GM23338 (cell line): ENCODE measurements at regions not wholly inside any gene's neighbourhood (a gene's known extent, or its start where the extent isn't known, plus 50 kb on each side); places are given as distances from the start of the nearest gene placed in this dataset.

Source experiments
- ATAC-seq: fragments of 200-7000 bp; cut with Tn5 transposase; 3 replicates; pipeline ENCODE4 v1.9.1; 2020
- DNase-seq: peaks from one replicate; pipeline ENCODE4 v3.0.0-alpha.2; 2015; ENCODE audit warnings: low spot score
- H2AFZ ChIP-seq: fragments of 200-600 bp; sonication (generic); 2 replicates; pipeline ENCODE4 v1.8.0; 2016; ENCODE audit warnings: antibody characterized with exemption, mild to moderate bottlenecking, moderate library complexity
- H3F3A ChIP-seq: fragments of 200-600 bp; sonication (generic); replicated peaks from 2 replicates; pipeline ENCODE4 v1.8.0; 2017; ENCODE audit warnings: antibody characterized with exemption, mixed run types, low read depth
- H3K27ac ChIP-seq: fragments of 200-600 bp; sonication (generic); 2 replicates; pipeline ENCODE4 v1.6.1; 2016; ENCODE audit warnings: low read depth
- H3K27me3 ChIP-seq: fragments of 200-600 bp; sonication (generic); 2 replicates; pipeline ENCODE4 v1.8.0; 2016; ENCODE audit warnings: mild to moderate bottlenecking, mixed run types, moderate library complexity; ENCODE audit not compliant: insufficient read depth
- H3K36me3 ChIP-seq: fragments of 200-600 bp; sonication (generic); 2 replicates; pipeline ENCODE4 v1.8.0; 2016; ENCODE audit warnings: mild to moderate bottlenecking; ENCODE audit not compliant: insufficient read depth
- H3K4me1 ChIP-seq: fragments of 200-600 bp; sonication (generic); 2 replicates; pipeline ENCODE4 v1.8.0; 2016; ENCODE audit warnings: mild to moderate bottlenecking, moderate library complexity; ENCODE audit not compliant: insufficient read depth
- H3K4me2 ChIP-seq: fragments of 200-600 bp; sonication (generic); 2 replicates; pipeline ENCODE4 v1.7.1; 2017; ENCODE audit warnings: mixed run types
- H3K4me3 ChIP-seq: fragments of 200-600 bp; sonication (generic); 2 replicates; pipeline ENCODE4 v1.6.1; 2016; ENCODE audit warnings: mixed run types
- H3K79me2 ChIP-seq: fragments of 200-600 bp; sonication (generic); replicated peaks from 2 replicates; pipeline ENCODE4 v1.8.0; 2017; ENCODE audit warnings: mild to moderate bottlenecking; ENCODE audit not compliant: insufficient read depth
- H3K9me2 ChIP-seq: fragments of 200-600 bp; sonication (generic); 2 replicates; pipeline ENCODE4 v1.8.0; 2017; ENCODE audit not compliant: insufficient read depth
- H4K20me1 ChIP-seq: fragments of 200-600 bp; sonication (generic); replicated peaks from 2 replicates; pipeline ENCODE4 v1.8.0; 2017; ENCODE audit warnings: mild to moderate bottlenecking; ENCODE audit not compliant: insufficient read depth
- H3K27ac Mint-ChIP-seq: 2 replicates; pipeline ENCODE4 v1.8.0; 2020; ENCODE audit warnings: inconsistent platforms, mild to moderate bottlenecking, moderate library complexity, mixed read lengths
- H3K27me3 Mint-ChIP-seq: 3 replicates; pipeline ENCODE4 v1.8.0; 2022; ENCODE audit warnings: low read depth, mild to moderate bottlenecking, moderate library complexity, mixed read lengths, inconsistent platforms; ENCODE audit not compliant: insufficient read depth, poor library complexity
- H3K36me3 Mint-ChIP-seq: 3 replicates; pipeline ENCODE4 v1.8.0; 2021; ENCODE audit warnings: low read depth, mild to moderate bottlenecking, inconsistent platforms, moderate library complexity, mixed read lengths
- H3K4me1 Mint-ChIP-seq: 3 replicates; pipeline ENCODE4 v1.8.0; 2020; ENCODE audit warnings: mild to moderate bottlenecking, inconsistent platforms, mixed read lengths
- H3K4me3 Mint-ChIP-seq: 3 replicates; pipeline ENCODE4 v1.8.0; 2021; ENCODE audit warnings: moderate library complexity, mild to moderate bottlenecking, inconsistent platforms, mixed read lengths
- H3K9me3 Mint-ChIP-seq: 3 replicates; pipeline ENCODE4 v1.8.0; 2020; ENCODE audit warnings: moderate library complexity, mild to moderate bottlenecking, inconsistent platforms, mixed read lengths
- CTCF ChIP-seq, 2 experiments: fragments of 200-600 bp in 1 of 2; sonication (generic) in 1 of 2; conservative IDR thresholded peaks; 2 replicates each; pipeline versions ENCODE4 v1.5.1 to v1.6.1; 2016 to 2017; ENCODE audit warnings: antibody characterized with exemption in 2 of 2, low read depth in 2 of 2, mild to moderate bottlenecking in 2 of 2, moderate library complexity in 1 of 2
- ETS1 ChIP-seq: IDR thresholded peaks from 2 replicates; pipeline ENCODE4 v1.6.1; 2016; ENCODE audit warnings: antibody characterized with exemption
- EZH2 ChIP-seq: fragments of 200-600 bp; sonication (generic); IDR thresholded peaks from one replicate; pipeline ENCODE4 v1.8.0; 2017; ENCODE audit warnings: antibody characterized with exemption, mild to moderate bottlenecking, low read depth; ENCODE audit not compliant: unreplicated experiment
- EZH2phosphoT487 ChIP-seq: fragments of 200-600 bp; sonication (generic); IDR thresholded peaks from one replicate; pipeline ENCODE4 v1.8.1; 2018; ENCODE audit warnings: antibody characterized with exemption; ENCODE audit not compliant: unreplicated experiment
- JUNB ChIP-seq: IDR thresholded peaks from one replicate; pipeline ENCODE4 v1.6.1; 2016; ENCODE audit warnings: antibody characterized with exemption; ENCODE audit not compliant: unreplicated experiment
- NANOG ChIP-seq: IDR thresholded peaks from 2 replicates; pipeline ENCODE4 v1.6.1; 2016; ENCODE audit warnings: antibody characterized with exemption, borderline replicate concordance
- REST ChIP-seq: IDR thresholded peaks from one replicate; pipeline ENCODE4 v1.6.1; 2018; ENCODE audit warnings: antibody characterized with exemption; ENCODE audit not compliant: unreplicated experiment
- STAT1 ChIP-seq: IDR thresholded peaks from one replicate; pipeline ENCODE4 v1.6.1; 2016; ENCODE audit warnings: antibody characterized with exemption; ENCODE audit not compliant: unreplicated experiment
- ZNF114 ChIP-seq: fragments of 250-450 bp; sonication (Bioruptor Pico); IDR thresholded peaks from 2 replicates; pipeline ENCODE4 v1.5.0; 2020; ENCODE audit warnings: mild to moderate bottlenecking, moderate library complexity

GRCh38 chr1:190540366-190540765 lies 62.7 kb upstream of the BRINP3 start:
- H3K4me1 Mint-ChIP-seq = peaks cover 3% of the 10 kb centered on the region; the same call in 2 of the 3 replicates
- H3K9me3 Mint-ChIP-seq = no peaks in the 10 kb centered on the region
- no peaks in the 10 kb centered on the region for H3K27me3 Mint-ChIP-seq
- Histone ChIP-seq H3K4me2 (no peak overlapping the region), H3K4me3 (no peak overlapping the region), H2AFZ (no peak overlapping the region), H4K20me1 (no peaks in the 10 kb centered on the region), H3K79me2 (no peaks in the 10 kb centered on the region), H3K4me1 (no peaks in the 10 kb centered on the region), H3F3A (no peaks in the 10 kb centered on the region), H3K27me3 (no peaks in the 10 kb centered on the region), H3K9me2 (no peaks in the 10 kb centered on the region), H3K27ac (no peak overlapping the region), H3K36me3 (no peaks in the 10 kb centered on the region)
- no peak overlapping the region for H3K4me3 Mint-ChIP-seq
- no peak for ATAC-seq
- no peak overlapping the region for H3K27ac Mint-ChIP-seq
- TF ChIP-seq JUNB (no peak), EZH2 (no peak), REST (no peak), ZNF114 (CRISPR knock-in tag) (no peak), STAT1 (no peak), ETS1 (no peak), EZH2phosphoT487 (no peak), NANOG (no peak), CTCF (conservative IDR thresholded peaks at IDR 0.05; ENCODE audit: low read depth in 2 of 2) (no peak)
- DNase-seq = peak; percentile 45
- H3K36me3 Mint-ChIP-seq = no peaks in the 10 kb centered on the region

- ATAC-seq = peak; percentile 50; the same call in 2 of the 3 replicates
- DNase-seq = peak; percentile 50
- no peaks in the 10 kb centered on the region for H3K79me2 ChIP-seq
- no peak overlapping the region for H3K4me3 ChIP-seq
- peaks cover 17% of the 10 kb centered on the region for H3K4me1 Mint-ChIP-seq
- no peak for TF ChIP-seq ZNF114 (CRISPR knock-in tag)
- no peak overlapping the region for H3K27ac ChIP-seq
- H3K27me3 Mint-ChIP-seq = no peaks in the 10 kb centered on the region
- H3F3A ChIP-seq = no peaks in the 10 kb centered on the region
- no peaks in the 10 kb centered on the region for H3K9me2 ChIP-seq
- H4K20me1 ChIP-seq = no peaks in the 10 kb centered on the region
- H3K4me1 ChIP-seq = peaks cover 6% of the 10 kb centered on the region; the same call in 1 of the 2 replicates
- no peaks in the 10 kb centered on the region for H3K36me3 Mint-ChIP-seq
- H3K4me3 Mint-ChIP-seq = 0 out of 3 replicates have a peak overlapping the region, but pooled peaks have one; percentile 9
- H3K9me3 Mint-ChIP-seq = no peaks in the 10 kb centered on the region
- H3K4me2 ChIP-seq = no peak overlapping the region
- H3K27me3 ChIP-seq = peaks cover 11% of the 10 kb centered on the region; the same call in 1 of the 2 replicates
- H2AFZ ChIP-seq = no peak overlapping the region
- no peak overlapping the region; the same call in 1 of the 2 replicates for H3K27ac Mint-ChIP-seq
- H3K36me3 ChIP-seq = no peaks in the 10 kb centered on the region
Measured at GRCh38 chr1:190551638-190552037, 74.0 kb upstream of the BRINP3 start.
